Esophagus (tissue), 2 donors: ENCODE measurements at regions not wholly inside any gene's neighbourhood (a gene's known extent, or its start where the extent isn't known, plus 50 kb on each side); places are given as distances from the start of the nearest gene placed in this dataset.

Experiments used
- H3K27ac ChIP-seq, 2 donors: one replicate each; pipeline ENCODE4 v1.5.1; 2013; ENCODE audit warnings: low read depth in 2 of 2, mild to moderate bottlenecking in 2 of 2, inconsistent platforms in 1 of 2, low read length in 1 of 2, moderate library complexity in 1 of 2
- H3K27me3 ChIP-seq, 2 donors: one replicate each; pipeline ENCODE4 v1.6.1; 2013; ENCODE audit warnings: low read length in 2 of 2, control low read depth in 1 of 2, mild to moderate bottlenecking in 1 of 2; ENCODE audit not compliant: insufficient read depth in 2 of 2, control insufficient read depth in 1 of 2
- H3K36me3 ChIP-seq, 2 donors: one replicate each; pipeline ENCODE4 v1.6.1; 2013; ENCODE audit warnings: low read length in 1 of 2; ENCODE audit not compliant: control insufficient read depth in 2 of 2, insufficient read depth in 2 of 2
- H3K4me1 ChIP-seq, 2 donors: one replicate each; pipeline ENCODE4 v1.6.1; 2013; ENCODE audit warnings: low read length in 1 of 2; ENCODE audit not compliant: control insufficient read depth in 2 of 2, insufficient read depth in 2 of 2
- H3K4me3 ChIP-seq, 2 donors: one replicate each; pipeline ENCODE4 v1.5.1; 2013; ENCODE audit warnings: low read length in 2 of 2, mild to moderate bottlenecking in 2 of 2, low read depth in 1 of 2, moderate library complexity in 1 of 2
- H3K9me3 ChIP-seq, 2 donors: one replicate each; pipeline ENCODE4 v1.6.1; 2013; ENCODE audit warnings: mild to moderate bottlenecking in 2 of 2, low read depth in 1 of 2, low read length in 1 of 2, moderate library complexity in 1 of 2; ENCODE audit not compliant: control insufficient read depth in 2 of 2, insufficient read depth in 1 of 2
- WGBS, 2 donors: extraction: QIAGEN DNeasy Blood & Tissue Kit; methylation state at CpG; one replicate each; pipeline ENCODE4 v1.1.7; 2013; 5-methylcytosine and 5-hydroxymethylcytosine counted together
- donor health status: healthy with polysubstance abuse.
- donor health status: Bipolar disorder and iron deficiency.

GRCh38 chr6:105920071-105920470 lies 166.1 kb upstream of the PRDM1 start:
- no peaks in the 10 kb centered on the region for H3K4me1 ChIP-seq
- WGBS, 2 donors = 70 to 80% methylated on average over 2 of the region's 2 CpGs
- no peaks in the 10 kb centered on the region for H3K9me3 ChIP-seq
- no peak overlapping the region for H3K27ac ChIP-seq
- no peaks in the 10 kb centered on the region for H3K36me3 ChIP-seq
- peaks cover 0 to 2% of the 10 kb centered on the region in 2 donors for H3K27me3 ChIP-seq
- no peak overlapping the region for H3K4me3 ChIP-seq

GRCh38 chr6:105917038-105917695 lies 169.0 kb upstream of the PRDM1 start:
- Histone ChIP-seq H3K4me3 (no peak overlapping the region), H3K27ac (no peak overlapping the region), H3K4me1 (no peaks in the 10 kb centered on the region), H3K27me3 (peaks cover 0 to 2% of the 10 kb centered on the region in 2 donors), H3K9me3 (no peaks in the 10 kb centered on the region), H3K36me3 (no peaks in the 10 kb centered on the region)
- WGBS, 2 donors = 69 to 70% methylated on average over 2 of the region's 2 CpGs

GRCh38 chr6:105911106-105911629 lies 175.0 kb upstream of the PRDM1 start:
- Histone ChIP-seq H3K36me3 (no peaks in the 10 kb centered on the region), H3K27me3 (no peaks in the 10 kb centered on the region), H3K9me3 (no peaks in the 10 kb centered on the region), H3K27ac (no peak overlapping the region), H3K4me3 (no peak overlapping the region), H3K4me1 (no peaks in the 10 kb centered on the region)
- 65 to 88% methylated on average over 4 of the region's 4 CpGs for WGBS, 2 donors

- no peaks in the 10 kb centered on the region for H3K27me3 ChIP-seq
- no peaks in the 10 kb centered on the region for H3K9me3 ChIP-seq
- no peaks in the 10 kb centered on the region for H3K36me3 ChIP-seq
- WGBS, 2 donors = 76 to 80% methylated on average over 6 of the region's 6 CpGs
- H3K27ac ChIP-seq = no peak overlapping the region
- no peak overlapping the region for H3K4me3 ChIP-seq
- no peaks in the 10 kb centered on the region for H3K4me1 ChIP-seq
Observed at GRCh38 chr6:105909106-105909505, 177.0 kb upstream of the PRDM1 start.

- Histone ChIP-seq H3K27me3 (no peaks in the 10 kb centered on the region), H3K4me1 (no peaks in the 10 kb centered on the region), H3K36me3 (no peaks in the 10 kb centered on the region), H3K27ac (no peak overlapping the region), H3K4me3 (no peak overlapping the region), H3K9me3 (no peaks in the 10 kb centered on the region)
- 84 to 89% methylated on average over 5 of the region's 5 CpGs for WGBS, 2 donors
Observed at GRCh38 chr6:105907991-105908390, 178.1 kb upstream of the PRDM1 start.

- H3K27ac ChIP-seq = no peak overlapping the region
- no peaks in the 10 kb centered on the region for H3K4me1 ChIP-seq
- WGBS, 2 donors = 83 to 89% methylated on average over 2 of the region's 2 CpGs
- no peaks in the 10 kb centered on the region for H3K9me3 ChIP-seq
- no peak overlapping the region for H3K4me3 ChIP-seq
- no peaks in the 10 kb centered on the region for H3K36me3 ChIP-seq
- H3K27me3 ChIP-seq = no peaks in the 10 kb centered on the region
Observed at GRCh38 chr6:105907301-105907700, 178.8 kb upstream of the PRDM1 start.

- no peaks in the 10 kb centered on the region for H3K27me3 ChIP-seq
- H3K9me3 ChIP-seq = no peaks in the 10 kb centered on the region
- 59 to 66% methylated on average over 8 of the region's 8 CpGs for WGBS, 2 donors
- no peaks in the 10 kb centered on the region for H3K4me1 ChIP-seq
- no peaks in the 10 kb centered on the region for H3K36me3 ChIP-seq
- H3K4me3 ChIP-seq = no peak overlapping the region
- H3K27ac ChIP-seq = no peak overlapping the region
Observed at GRCh38 chr6:105902401-105903031, 183.6 kb upstream of the PRDM1 start.

GRCh38 chr6:105901583-105901982 lies 184.6 kb upstream of the PRDM1 start:
- H3K27ac ChIP-seq = no peak overlapping the region
- WGBS, 2 donors = 91 to 97% methylated on average over 3 of the region's 3 CpGs

GRCh38 chr6:105900125-105900937 lies 185.8 kb upstream of the PRDM1 start:
- Histone ChIP-seq H3K4me1 (no peaks in the 10 kb centered on the region), H3K27me3 (no peaks in the 10 kb centered on the region), H3K36me3 (no peaks in the 10 kb centered on the region), H3K4me3 (no peak overlapping the region), H3K9me3 (no peaks in the 10 kb centered on the region), H3K27ac (no peak overlapping the region)
- WGBS, 2 donors = 62 to 64% methylated on average over 13 of the region's 13 CpGs

More at GRCh38 chr6:105901583-105901982, 184.6 kb upstream of the PRDM1 start:
- Histone ChIP-seq H3K9me3 (no peaks in the 10 kb centered on the region), H3K4me1 (no peaks in the 10 kb centered on the region), H3K36me3 (no peaks in the 10 kb centered on the region), H3K4me3 (no peak overlapping the region), H3K27me3 (no peaks in the 10 kb centered on the region)
